ENCODE measurements at regions not wholly inside any gene's neighbourhood (a gene's known extent, or its start where the extent isn't known, plus 50 kb on each side); places are given as distances from the start of the nearest gene placed in this dataset.

DNA sequence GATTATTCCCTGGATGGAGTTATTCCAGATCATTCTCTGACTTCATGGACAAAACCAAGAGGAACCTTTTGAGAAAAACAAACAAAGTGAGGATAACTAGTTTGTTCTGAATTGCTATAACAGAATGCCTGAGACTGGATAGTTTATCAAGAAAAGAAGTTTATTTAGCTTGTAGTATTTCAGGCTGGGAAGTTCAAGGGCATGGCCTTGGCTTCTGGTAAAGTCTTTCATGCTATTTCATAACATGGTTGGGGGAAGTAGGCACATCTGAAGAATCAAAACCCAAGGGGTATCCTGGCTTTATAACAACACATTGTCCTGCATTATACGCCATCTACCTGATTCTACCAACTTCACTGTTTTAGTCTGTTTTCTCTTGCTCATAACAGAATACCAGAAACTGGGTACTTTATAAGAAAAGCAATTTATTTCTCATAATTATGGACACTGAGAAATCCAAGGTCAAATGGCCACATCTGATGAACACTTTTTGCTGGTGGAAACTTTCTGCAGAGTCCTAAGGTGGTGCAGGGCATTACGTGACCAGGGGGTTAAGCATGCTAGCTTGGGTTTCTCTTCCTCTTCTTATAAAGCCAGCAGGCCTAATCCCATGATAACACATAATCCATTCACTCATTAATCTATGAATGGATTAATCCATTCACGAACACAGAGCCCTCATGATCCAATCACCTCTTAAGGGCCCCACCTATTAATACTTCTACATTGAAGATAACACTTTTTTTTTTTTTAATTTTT, 186.1 kb upstream of the PRSS16 start (continued):
- TF ChIP-seq, protein P1, sequence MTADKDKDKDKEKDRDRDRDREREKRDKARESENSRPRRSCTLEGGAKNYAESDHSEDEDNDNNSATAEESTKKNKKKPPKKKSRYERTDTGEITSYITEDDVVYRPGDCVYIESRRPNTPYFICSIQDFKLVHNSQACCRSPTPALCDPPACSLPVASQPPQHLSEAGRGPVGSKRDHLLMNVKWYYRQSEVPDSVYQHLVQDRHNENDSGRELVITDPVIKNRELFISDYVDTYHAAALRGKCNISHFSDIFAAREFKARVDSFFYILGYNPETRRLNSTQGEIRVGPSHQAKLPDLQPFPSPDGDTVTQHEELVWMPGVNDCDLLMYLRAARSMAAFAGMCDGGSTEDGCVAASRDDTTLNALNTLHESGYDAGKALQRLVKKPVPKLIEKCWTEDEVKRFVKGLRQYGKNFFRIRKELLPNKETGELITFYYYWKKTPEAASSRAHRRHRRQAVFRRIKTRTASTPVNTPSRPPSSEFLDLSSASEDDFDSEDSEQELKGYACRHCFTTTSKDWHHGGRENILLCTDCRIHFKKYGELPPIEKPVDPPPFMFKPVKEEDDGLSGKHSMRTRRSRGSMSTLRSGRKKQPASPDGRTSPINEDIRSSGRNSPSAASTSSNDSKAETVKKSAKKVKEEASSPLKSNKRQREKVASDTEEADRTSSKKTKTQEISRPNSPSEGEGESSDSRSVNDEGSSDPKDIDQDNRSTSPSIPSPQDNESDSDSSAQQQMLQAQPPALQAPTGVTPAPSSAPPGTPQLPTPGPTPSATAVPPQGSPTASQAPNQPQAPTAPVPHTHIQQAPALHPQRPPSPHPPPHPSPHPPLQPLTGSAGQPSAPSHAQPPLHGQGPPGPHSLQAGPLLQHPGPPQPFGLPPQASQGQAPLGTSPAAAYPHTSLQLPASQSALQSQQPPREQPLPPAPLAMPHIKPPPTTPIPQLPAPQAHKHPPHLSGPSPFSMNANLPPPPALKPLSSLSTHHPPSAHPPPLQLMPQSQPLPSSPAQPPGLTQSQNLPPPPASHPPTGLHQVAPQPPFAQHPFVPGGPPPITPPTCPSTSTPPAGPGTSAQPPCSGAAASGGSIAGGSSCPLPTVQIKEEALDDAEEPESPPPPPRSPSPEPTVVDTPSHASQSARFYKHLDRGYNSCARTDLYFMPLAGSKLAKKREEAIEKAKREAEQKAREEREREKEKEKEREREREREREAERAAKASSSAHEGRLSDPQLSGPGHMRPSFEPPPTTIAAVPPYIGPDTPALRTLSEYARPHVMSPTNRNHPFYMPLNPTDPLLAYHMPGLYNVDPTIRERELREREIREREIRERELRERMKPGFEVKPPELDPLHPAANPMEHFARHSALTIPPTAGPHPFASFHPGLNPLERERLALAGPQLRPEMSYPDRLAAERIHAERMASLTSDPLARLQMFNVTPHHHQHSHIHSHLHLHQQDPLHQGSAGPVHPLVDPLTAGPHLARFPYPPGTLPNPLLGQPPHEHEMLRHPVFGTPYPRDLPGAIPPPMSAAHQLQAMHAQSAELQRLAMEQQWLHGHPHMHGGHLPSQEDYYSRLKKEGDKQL (CRISPR knock-in tag; IDR thresholded peaks at IDR 0.05; ENCODE audit: low read depth): no peak
- TF ChIP-seq RBAK (CRISPR knock-in tag; IDR thresholded peaks at IDR 0.05): no peak
- no peak for TF ChIP-seq ZNF629 (CRISPR knock-in tag; conservative IDR thresholded peaks at IDR 0.05)
- TF ChIP-seq ZBTB7A (CRISPR knock-in tag; IDR thresholded peaks at IDR 0.05): no peak
- no peak for TF ChIP-seq RFX1 (IDR thresholded peaks at IDR 0.05)
- TF ChIP-seq, protein P2, sequence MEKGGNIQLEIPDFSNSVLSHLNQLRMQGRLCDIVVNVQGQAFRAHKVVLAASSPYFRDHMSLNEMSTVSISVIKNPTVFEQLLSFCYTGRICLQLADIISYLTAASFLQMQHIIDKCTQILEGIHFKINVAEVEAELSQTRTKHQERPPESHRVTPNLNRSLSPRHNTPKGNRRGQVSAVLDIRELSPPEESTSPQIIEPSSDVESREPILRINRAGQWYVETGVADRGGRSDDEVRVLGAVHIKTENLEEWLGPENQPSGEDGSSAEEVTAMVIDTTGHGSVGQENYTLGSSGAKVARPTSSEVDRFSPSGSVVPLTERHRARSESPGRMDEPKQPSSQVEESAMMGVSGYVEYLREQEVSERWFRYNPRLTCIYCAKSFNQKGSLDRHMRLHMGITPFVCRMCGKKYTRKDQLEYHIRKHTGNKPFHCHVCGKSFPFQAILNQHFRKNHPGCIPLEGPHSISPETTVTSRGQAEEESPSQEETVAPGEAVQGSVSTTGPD (CRISPR knock-in tag; IDR thresholded peaks at IDR 0.05): no peak
- no peak for TF ChIP-seq ZNF234 (CRISPR knock-in tag; conservative IDR thresholded peaks at IDR 0.05)
- TF ChIP-seq FOXK1 (CRISPR knock-in tag; IDR thresholded peaks at IDR 0.05; ENCODE audit: borderline replicate concordance, low read depth): peak; percentile 67; the same call in 1 of the 2 replicates
- TF ChIP-seq ZNF709 (CRISPR knock-in tag; IDR thresholded peaks at IDR 0.05): no peak
- no peak for TF ChIP-seq ZNF562 (CRISPR knock-in tag; IDR thresholded peaks at IDR 0.05; ENCODE audit: borderline replicate concordance)
- no peak for TF ChIP-seq CREB1 (IDR thresholded peaks at IDR 0.05)
- no peak for TF ChIP-seq CREB1 (CRISPR knock-in tag; IDR thresholded peaks at IDR 0.05)
- peak; percentile 81; the same call in 1 of the 2 replicates for TF ChIP-seq HMG20A (CRISPR knock-in tag; IDR thresholded peaks at IDR 0.05; ENCODE audit: borderline replicate concordance)
- no peak for TF ChIP-seq GZF1 (CRISPR knock-in tag; IDR thresholded peaks at IDR 0.05)
- TF ChIP-seq SOX13 (IDR thresholded peaks at IDR 0.05): no peak
- peak in 1 of 2 experiments; percentile 55; a peak in 2 of 4 replicates for TF ChIP-seq SOX13 (CRISPR knock-in tag; conservative IDR thresholded peaks at IDR 0.05 in 1 of 2, IDR thresholded peaks at IDR 0.05 in 1 of 2)
- TF ChIP-seq ZBTB38 (CRISPR knock-in tag; IDR thresholded peaks at IDR 0.05): no peak
- TF ChIP-seq, protein P3, sequence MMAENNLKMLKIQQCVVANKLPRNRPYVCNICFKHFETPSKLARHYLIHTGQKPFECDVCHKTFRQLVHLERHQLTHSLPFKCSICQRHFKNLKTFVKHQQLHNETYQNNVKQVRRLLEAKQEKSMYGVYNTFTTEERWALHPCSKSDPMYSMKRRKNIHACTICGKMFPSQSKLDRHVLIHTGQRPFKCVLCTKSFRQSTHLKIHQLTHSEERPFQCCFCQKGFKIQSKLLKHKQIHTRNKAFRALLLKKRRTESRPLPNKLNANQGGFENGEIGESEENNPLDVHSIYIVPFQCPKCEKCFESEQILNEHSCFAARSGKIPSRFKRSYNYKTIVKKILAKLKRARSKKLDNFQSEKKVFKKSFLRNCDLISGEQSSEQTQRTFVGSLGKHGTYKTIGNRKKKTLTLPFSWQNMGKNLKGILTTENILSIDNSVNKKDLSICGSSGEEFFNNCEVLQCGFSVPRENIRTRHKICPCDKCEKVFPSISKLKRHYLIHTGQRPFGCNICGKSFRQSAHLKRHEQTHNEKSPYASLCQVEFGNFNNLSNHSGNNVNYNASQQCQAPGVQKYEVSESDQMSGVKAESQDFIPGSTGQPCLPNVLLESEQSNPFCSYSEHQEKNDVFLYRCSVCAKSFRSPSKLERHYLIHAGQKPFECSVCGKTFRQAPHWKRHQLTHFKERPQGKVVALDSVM (CRISPR knock-in tag; IDR thresholded peaks at IDR 0.05): no peak
- TF ChIP-seq NCOA2 (CRISPR knock-in tag; IDR thresholded peaks at IDR 0.05): peak; percentile 69
- TF ChIP-seq ELF3 (CRISPR knock-in tag; IDR thresholded peaks at IDR 0.05): peak; percentile 44; the same call in 1 of the 2 replicates
- no peak for TF ChIP-seq SIX1 (CRISPR knock-in tag; IDR thresholded peaks at IDR 0.05; ENCODE audit: borderline replicate concordance)

All from HepG2 (cell line).